Peyer's patch (tissue), 4 donors: ENCODE measurements at regions not wholly inside any gene's neighbourhood (a gene's known extent, or its start where the extent isn't known, plus 50 kb on each side); places are given as distances from the start of the nearest gene placed in this dataset.

Experiments used
- DNase-seq, 3 donors: peaks; one replicate each; pipeline ENCODE4 v3.0.0-alpha.2; 2017 to 2019
- H3K27ac ChIP-seq, 4 donors: fragments of 200-600 bp; sonication (generic); one replicate each; pipeline ENCODE4 v1.5.1; 2016 to 2019
- H3K27me3 ChIP-seq, 2 donors: fragments of 200-600 bp; sonication (generic); one replicate each; pipeline ENCODE4 v1.5.1; 2019
- H3K36me3 ChIP-seq, 3 donors: fragments of 200-600 bp; sonication (generic); one replicate each; pipeline ENCODE4 v1.5.1; 2016 to 2019
- H3K4me1 ChIP-seq, 4 donors: fragments of 200-600 bp; sonication (generic); one replicate each; pipeline ENCODE4 v1.5.1; 2016 to 2019
- H3K4me3 ChIP-seq, 4 donors: fragments of 200-600 bp; sonication (generic); 1 replicate in 3 of 4; 2 replicates in 1 of 4; pipeline ENCODE4 v1.5.1; 2016 to 2019; ENCODE audit warnings: mild to moderate bottlenecking in 1 of 4
- H3K9me3 ChIP-seq, 4 donors: fragments of 200-600 bp; sonication (generic); one replicate each; pipeline ENCODE4 v1.5.1; 2016 to 2019; ENCODE audit warnings: mild to moderate bottlenecking in 1 of 4
- CTCF ChIP-seq, 6 experiments: fragments of 450-650 bp in 4 of 6; fragments of 200-600 bp in 2 of 6; sonication (generic) in 1 of 6; IDR thresholded peaks; one replicate each; pipeline ENCODE4 v1.5.1; 2017 to 2019; ENCODE audit warnings: antibody characterized with exemption in 6 of 6, mild to moderate bottlenecking in 3 of 6, moderate library complexity in 1 of 6
- POLR2A ChIP-seq, 2 donors: fragments of 450-650 bp; IDR thresholded peaks; one replicate each; pipeline ENCODE4 v1.5.1; 2017; ENCODE audit warnings: antibody characterized with exemption in 2 of 2, mild to moderate bottlenecking in 2 of 2, moderate library complexity in 2 of 2

GRCh38 chr6:168232062-168232461 lies 87.5 kb downstream of the DACT2 start:
- no peak overlapping the region for H3K4me3 ChIP-seq

DNA sequence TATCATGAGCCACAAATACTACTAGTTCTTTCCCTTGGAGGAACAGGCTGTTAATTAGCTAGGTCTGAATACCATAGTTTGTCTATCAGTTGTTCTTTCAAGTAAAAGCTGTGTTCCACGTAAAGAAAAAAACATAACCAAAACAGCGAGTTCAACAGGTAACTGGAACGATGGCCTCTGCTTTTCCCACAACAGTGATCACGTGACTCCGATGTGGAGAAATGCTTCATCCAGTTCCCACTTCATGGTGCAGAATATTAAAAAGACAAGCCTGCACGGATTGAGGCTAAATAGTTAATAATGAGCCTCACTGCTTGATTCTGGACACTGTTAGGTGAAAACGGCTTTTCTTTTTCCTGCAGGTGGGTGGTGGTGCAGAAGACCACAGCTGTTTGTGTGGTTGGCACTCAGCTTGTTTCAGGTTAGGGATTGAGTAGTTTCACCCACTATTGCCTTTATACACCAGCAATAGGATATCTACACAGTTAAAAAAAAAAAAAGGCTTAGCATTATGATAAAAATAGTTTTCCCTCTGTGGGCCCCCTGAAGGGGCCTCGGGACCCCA lies 88.1 kb downstream of the DACT2 start:
- no peak for DNase-seq
- Histone ChIP-seq H3K4me1 (no peaks in the 10 kb centered on the region), H3K9me3 (no peaks in the 10 kb centered on the region), H3K36me3 (no peaks in the 10 kb centered on the region), H3K27me3 (no peaks in the 10 kb centered on the region), H3K27ac (no peak overlapping the region), H3K4me3 (no peak overlapping the region)
- no peak for TF ChIP-seq POLR2A (IDR thresholded peaks at IDR 0.05)
- TF ChIP-seq CTCF (IDR thresholded peaks at IDR 0.05), result no peak

More at GRCh38 chr6:168232062-168232461, 87.5 kb downstream of the DACT2 start:
- Histone ChIP-seq H3K4me1 (no peaks in the 10 kb centered on the region), H3K27ac (no peak overlapping the region), H3K36me3 (no peaks in the 10 kb centered on the region), H3K27me3 (no peaks in the 10 kb centered on the region), H3K9me3 (no peaks in the 10 kb centered on the region)
- DNase-seq, result no peak
- TF ChIP-seq CTCF (IDR thresholded peaks at IDR 0.05) (no peak), POLR2A (IDR thresholded peaks at IDR 0.05) (no peak)

- H3K27me3 ChIP-seq, result no peaks in the 10 kb centered on the region
- no peaks in the 10 kb centered on the region for H3K9me3 ChIP-seq
- no peak overlapping the region for H3K4me3 ChIP-seq
- no peaks in the 10 kb centered on the region for H3K4me1 ChIP-seq
- no peaks in the 10 kb centered on the region for H3K36me3 ChIP-seq
- peak in 1 of 3 donors; percentile 22 for DNase-seq
- no peak overlapping the region for H3K27ac ChIP-seq
- no peak for TF ChIP-seq POLR2A (IDR thresholded peaks at IDR 0.05)
- no peak for TF ChIP-seq CTCF (IDR thresholded peaks at IDR 0.05)
Observed at GRCh38 chr6:168229368-168229752, 90.2 kb downstream of the DACT2 start.

DNA sequence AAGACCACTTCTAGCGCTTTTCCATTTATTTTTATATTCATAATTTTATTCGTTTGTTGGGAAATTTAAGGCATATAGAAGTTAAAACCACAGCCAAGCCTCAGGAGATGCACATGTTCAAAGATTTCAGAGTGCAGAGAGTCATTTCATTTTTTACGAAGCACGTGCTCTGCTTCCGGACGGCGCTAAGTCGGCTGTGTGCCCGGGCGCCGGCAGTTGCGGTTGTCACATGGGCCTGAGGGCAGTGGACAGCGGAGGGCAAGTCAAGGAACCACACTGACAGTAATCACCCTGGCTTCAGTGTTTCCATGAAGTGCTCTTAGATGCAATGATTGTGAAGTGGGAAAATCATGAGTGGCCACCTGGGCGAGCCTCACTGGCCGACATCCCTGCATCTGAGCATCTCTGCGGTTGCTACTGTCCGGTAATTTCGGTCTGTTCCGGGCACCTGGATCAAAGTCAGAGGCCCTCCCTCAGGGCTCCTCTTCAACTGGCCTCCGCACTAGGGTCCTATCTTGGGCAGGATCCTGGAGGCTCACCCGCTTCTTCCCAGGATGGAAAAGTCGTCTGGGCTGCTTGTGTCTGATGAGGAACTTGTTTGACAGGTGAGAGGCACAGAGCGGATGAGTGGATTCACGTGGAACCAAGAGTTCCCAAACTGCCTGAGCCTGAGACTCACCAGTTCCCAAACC lies 90.8 kb downstream of the DACT2 start:
- H3K9me3 ChIP-seq, result no peaks in the 10 kb centered on the region
- DNase-seq, result peak in 1 of 3 donors; percentile 31
- H3K27ac ChIP-seq, result no peak overlapping the region
- H3K4me1 ChIP-seq, result no peaks in the 10 kb centered on the region
- H3K36me3 ChIP-seq, result no peaks in the 10 kb centered on the region
- no peaks in the 10 kb centered on the region for H3K27me3 ChIP-seq
- H3K4me3 ChIP-seq, result no peak overlapping the region
- TF ChIP-seq POLR2A (IDR thresholded peaks at IDR 0.05), result no peak
- no peak for TF ChIP-seq CTCF (IDR thresholded peaks at IDR 0.05)

DNA sequence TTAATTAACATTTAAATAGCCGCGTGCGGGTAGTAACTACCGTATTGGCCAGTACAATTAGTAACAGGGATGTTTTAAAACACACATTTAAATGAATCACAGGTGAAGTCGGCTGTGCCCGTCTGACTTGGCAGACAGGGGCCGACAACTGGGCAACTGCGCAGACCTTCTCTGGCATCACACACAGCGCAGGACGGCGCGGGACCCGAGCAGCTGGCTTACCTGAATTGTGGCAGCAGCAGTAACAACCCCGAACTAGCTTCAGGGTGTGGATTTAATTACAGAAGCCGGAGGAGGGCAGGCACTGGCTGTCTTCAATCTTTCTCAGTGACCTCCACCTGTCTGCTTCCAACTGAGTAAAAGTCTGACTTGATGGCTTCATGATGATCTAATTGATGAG lies 91.7 kb downstream of the DACT2 start:
- Histone ChIP-seq H3K9me3 (no peaks in the 10 kb centered on the region), H3K4me1 (no peaks in the 10 kb centered on the region), H3K36me3 (no peaks in the 10 kb centered on the region), H3K27me3 (no peaks in the 10 kb centered on the region), H3K27ac (no peak overlapping the region), H3K4me3 (no peak overlapping the region)
- DNase-seq, result peak in 1 of 3 donors; percentile 40
- no peak for TF ChIP-seq POLR2A (IDR thresholded peaks at IDR 0.05)
- no peak for TF ChIP-seq CTCF (IDR thresholded peaks at IDR 0.05)
